ENCODE measurements at regions not wholly inside any gene's neighbourhood (a gene's known extent, or its start where the extent isn't known, plus 50 kb on each side); places are given as distances from the start of the nearest gene placed in this dataset.

- TF ChIP-seq POLR2A (IDR thresholded peaks at IDR 0.05) (no peak), CTCF (IDR thresholded peaks at IDR 0.05) (no peak)
These were observed 1178.0 kb downstream of the UQCRFS1 start for GRCh38 chr19:28034936-28035335.
